Prostate gland (tissue), 2 donors: ENCODE measurements at regions not wholly inside any gene's neighbourhood (a gene's known extent, or its start where the extent isn't known, plus 50 kb on each side); places are given as distances from the start of the nearest gene placed in this dataset.

ENCODE experiments used
- POLR2A ChIP-seq: fragments of 450-650 bp; IDR thresholded peaks from one replicate; pipeline ENCODE4 v1.6.1; 2016; ENCODE audit warnings: antibody characterized with exemption, mild to moderate bottlenecking
- TF ChIP-seq, protein P1 (sequence below), 4 experiments: fragments of 200-600 bp in 2 of 4; fragments of 450-650 bp in 2 of 4; sonication (generic) in 2 of 4; IDR thresholded peaks; 1 replicate in 3 of 4; 2 replicates in 1 of 4; pipeline ENCODE4 v1.5.1; 2016 to 2019; ENCODE audit warnings: antibody characterized with exemption in 4 of 4, mild to moderate bottlenecking in 2 of 4, moderate library complexity in 2 of 4

- TF ChIP-seq, protein P1, sequence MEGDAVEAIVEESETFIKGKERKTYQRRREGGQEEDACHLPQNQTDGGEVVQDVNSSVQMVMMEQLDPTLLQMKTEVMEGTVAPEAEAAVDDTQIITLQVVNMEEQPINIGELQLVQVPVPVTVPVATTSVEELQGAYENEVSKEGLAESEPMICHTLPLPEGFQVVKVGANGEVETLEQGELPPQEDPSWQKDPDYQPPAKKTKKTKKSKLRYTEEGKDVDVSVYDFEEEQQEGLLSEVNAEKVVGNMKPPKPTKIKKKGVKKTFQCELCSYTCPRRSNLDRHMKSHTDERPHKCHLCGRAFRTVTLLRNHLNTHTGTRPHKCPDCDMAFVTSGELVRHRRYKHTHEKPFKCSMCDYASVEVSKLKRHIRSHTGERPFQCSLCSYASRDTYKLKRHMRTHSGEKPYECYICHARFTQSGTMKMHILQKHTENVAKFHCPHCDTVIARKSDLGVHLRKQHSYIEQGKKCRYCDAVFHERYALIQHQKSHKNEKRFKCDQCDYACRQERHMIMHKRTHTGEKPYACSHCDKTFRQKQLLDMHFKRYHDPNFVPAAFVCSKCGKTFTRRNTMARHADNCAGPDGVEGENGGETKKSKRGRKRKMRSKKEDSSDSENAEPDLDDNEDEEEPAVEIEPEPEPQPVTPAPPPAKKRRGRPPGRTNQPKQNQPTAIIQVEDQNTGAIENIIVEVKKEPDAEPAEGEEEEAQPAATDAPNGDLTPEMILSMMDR (IDR thresholded peaks at IDR 0.05): no peak
- TF ChIP-seq POLR2A: no peak
Observed at GRCh38 chr6:11320914-11321597, 88.6 kb upstream of the NEDD9 start.
